GM19025 (cell line): ENCODE measurements at regions not wholly inside any gene's neighbourhood (a gene's known extent, or its start where the extent isn't known, plus 50 kb on each side); places are given as distances from the start of the nearest gene placed in this dataset.
"Not testable (repeated sequence)": the region's sequence is repeated elsewhere in the genome, so short reads cannot be mapped to it uniquely, and the experiment has no call there.

ENCODE experiments used
- ATAC-seq: cut with Tn5 transposase; IDR thresholded peaks from one replicate; pipeline ENCODE4 v1.9.1; 2021; ENCODE audit warnings: mild to moderate bottlenecking, low read depth, moderate library complexity; ENCODE audit not compliant: unreplicated experiment

- ATAC-seq = no peak
Observed at GRCh38 chr1:82099170-82099569, 298.4 kb downstream of the ADGRL2 start.

DNA sequence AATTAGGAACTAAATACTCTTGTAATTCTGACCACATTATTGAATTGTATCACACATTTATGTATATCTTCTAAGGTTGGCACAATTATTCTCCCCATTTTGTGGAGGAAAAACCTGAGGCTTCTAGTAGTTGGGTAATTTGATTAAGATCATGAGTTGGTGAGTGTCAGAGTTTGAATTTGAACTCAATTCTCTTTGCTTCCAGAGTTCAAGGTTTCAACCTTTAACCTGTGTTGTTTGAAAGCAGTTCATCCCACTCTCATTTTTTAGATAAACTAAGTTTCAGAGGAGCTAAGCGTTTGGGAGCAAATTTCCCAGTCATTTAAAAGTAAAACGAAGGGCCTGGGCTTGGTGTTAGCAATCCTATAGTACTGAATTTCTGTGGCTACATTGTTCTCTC lies 293.4 kb downstream of the ADGRL2 start:
- no peak for ATAC-seq

DNA sequence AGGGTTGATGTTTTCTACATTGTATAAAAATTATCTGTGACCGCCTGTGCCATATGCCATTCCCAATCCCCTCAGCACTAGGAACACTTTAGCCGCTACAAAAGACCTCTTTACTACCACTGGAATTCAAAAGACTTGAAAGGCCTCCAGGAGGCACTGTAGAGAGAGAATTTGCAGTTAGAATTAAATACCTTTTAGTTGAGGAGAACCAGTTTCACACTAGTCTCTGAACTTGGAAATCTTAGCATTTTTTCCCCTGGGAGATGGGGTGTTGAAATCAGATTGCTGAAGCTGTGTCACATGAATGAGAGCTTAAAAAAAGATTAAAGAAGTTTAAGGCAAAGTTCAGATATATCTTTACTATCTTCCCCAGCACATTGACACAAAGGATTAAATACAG lies 291.0 kb downstream of the ADGRL2 start:
- ATAC-seq = no peak

- ATAC-seq = no peak
Observed at GRCh38 chr1:82091265-82091664, 290.5 kb downstream of the ADGRL2 start.

- ATAC-seq = no peak
Observed at GRCh38 chr1:82090104-82090503, 289.4 kb downstream of the ADGRL2 start.

GRCh38 chr1:82086739-82087138 lies 286.0 kb downstream of the ADGRL2 start:
- no peak for ATAC-seq

- ATAC-seq = no peak
Observed at GRCh38 chr1:82079607-82080006, 278.9 kb downstream of the ADGRL2 start.

- no peak for ATAC-seq
Observed at GRCh38 chr1:82073659-82074058, 272.9 kb downstream of the ADGRL2 start.

DNA sequence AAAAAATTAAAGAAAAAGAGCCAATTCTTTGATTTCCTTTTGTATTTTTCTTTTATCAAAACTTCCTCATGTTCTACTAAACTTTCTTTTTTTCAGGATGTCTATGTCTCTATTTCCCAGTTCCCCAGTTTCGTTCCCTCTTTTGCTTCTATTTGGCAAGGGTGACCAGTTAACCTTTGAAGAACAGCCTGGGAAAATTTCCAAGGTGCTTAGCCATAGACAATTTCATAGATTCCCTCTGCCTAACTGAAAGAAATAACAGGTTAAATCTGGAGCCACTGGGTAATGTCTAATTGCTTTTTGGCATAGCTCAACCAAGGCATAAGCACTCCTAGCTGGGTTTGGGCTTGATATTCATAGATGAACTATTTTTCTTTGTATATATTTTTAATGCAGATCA lies 272.3 kb downstream of the ADGRL2 start:
- no peak for ATAC-seq

GRCh38 chr1:82065916-82066315 lies 265.2 kb downstream of the ADGRL2 start:
- no peak for ATAC-seq

DNA sequence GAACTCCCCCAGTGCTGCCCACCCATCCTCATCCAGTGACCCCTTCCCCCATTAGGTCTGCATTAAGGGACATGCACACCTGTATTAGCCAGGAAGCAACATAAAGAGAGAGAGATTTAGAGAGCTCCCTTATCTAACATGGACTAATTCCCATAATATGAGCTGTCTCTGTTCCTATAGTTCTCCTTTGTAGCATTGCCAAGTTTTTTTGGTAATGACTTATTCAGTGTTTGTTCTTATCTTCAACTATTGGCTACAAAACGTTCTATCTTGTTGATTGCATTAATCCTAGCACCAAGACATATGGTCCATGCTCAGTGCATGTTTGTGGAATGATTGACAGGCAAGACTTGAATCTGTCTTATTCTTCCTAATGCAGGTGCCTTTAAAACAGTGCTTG lies 264.0 kb downstream of the ADGRL2 start:
- ATAC-seq = no peak

DNA sequence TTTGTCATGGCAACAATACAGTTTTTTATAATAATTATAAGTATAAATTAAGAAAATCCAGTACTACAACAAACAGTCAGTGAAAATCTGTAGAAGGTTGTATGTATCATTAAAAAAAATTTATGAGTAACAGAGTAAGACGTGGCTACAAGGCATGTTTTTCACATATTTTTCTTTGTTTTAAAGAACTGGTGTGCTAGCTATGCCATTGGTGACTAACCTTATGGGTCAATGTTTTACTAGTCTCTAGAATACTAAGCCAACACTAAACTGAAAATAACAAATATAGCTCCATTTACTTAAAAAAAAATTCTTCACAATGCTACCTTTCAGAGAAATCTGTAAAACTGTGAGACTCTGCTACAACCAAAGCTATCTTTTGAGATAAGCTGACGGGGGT lies 261.5 kb downstream of the ADGRL2 start:
- ATAC-seq = no peak

DNA sequence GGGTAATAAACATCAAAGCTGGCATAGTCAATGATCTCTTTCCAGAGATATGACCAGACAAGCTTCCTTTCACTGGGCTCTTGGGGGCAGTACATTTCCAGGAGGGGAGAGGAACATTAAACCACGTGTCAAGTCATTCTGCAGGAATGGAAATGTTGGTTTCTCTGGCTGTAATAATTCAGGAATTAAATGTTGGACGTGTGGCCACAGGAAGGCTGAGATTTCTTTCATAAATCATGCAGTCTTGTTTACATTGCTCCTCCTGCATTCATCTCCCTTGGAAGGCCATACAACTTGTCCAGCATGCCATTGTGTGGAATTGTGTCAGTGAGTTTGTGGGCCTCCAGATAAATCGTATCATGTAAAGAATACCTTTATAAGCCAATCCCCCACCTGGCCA lies 259.2 kb downstream of the ADGRL2 start:
- no peak for ATAC-seq

DNA sequence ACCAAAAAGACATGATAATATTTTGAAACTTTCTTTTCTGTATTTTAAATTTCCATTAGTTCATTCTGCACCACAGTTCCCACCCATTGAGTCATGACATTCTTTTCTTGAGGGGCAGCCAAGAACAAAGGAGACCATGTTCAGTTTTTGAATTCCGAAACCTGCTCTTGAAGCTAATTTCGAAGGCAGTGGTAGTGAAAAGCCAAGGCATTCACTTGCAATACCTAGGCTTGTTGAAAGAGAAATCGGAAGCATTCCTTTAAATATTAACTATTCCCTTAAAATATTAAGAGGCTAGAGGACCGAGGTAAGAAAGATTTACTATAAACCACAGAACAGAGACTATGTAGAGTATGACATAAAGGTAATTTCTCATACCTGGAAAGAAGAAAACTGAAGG lies 256.3 kb downstream of the ADGRL2 start:
- ATAC-seq = no peak

DNA sequence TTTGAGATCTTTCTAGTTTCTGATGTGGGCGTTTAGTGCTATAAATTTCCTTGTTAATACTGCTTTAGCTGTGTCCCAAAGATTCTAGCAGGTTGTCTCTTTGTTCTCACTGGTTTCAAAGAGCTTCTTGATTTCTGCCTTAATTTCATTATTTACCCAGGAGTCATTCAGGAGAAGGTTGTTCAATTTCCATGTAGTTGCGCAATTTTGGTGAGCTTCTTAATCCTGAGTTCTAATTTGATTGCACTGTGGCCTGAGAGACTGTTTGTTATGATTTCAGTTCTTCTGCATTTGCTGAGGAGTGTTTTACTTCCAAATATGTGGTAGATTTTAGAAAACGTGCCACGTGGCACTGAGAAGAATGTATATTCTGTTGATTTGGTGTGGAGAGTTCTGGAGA lies 254.6 kb downstream of the ADGRL2 start:
- ATAC-seq = not testable (repeated sequence)

- ATAC-seq = no peak
Observed at GRCh38 chr1:82052563-82052962, 251.8 kb downstream of the ADGRL2 start.

DNA sequence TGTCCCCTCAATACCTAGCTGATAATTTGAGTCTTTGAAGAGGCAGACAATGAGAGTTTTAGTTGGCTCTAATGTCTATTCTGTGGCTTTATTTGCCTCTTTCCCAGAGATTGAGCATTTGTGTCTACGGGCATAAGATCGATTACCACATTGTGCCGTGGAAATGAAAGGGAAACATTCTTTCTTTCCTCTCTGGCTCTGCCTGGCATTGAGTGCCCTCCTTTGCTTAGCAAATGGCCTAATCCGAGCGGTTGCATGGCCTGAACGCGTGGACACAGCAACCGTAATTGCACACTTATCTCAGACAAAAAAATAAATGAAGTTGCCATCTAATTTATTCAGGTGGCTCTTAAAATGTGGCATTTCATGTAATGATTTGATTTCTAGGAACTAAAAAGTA lies 247.9 kb downstream of the ADGRL2 start:
- no peak for ATAC-seq

- ATAC-seq = no peak
Observed at GRCh38 chr1:82045221-82045620, 244.5 kb downstream of the ADGRL2 start.

GRCh38 chr1:82044536-82044935 lies 243.8 kb downstream of the ADGRL2 start:
- no peak for ATAC-seq

DNA sequence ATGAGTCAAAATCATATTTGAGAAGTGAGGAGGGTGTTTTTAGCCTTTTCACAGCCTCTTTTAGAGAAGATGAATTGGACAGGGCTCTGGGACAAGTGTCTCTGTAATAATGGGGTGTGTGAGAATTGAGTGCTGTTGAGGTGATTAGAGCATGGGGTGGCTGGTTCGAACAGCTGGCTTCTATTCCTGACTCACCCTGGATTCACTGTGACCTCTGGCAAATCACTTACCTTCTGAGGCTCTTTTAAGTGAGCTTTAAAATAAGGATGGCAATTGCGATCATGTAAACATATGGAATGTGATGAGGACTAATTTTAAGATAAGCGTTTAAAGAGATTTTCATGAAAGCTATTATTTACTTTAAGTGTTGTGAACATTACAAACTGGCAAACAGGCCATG lies 243.4 kb downstream of the ADGRL2 start:
- ATAC-seq = no peak

DNA sequence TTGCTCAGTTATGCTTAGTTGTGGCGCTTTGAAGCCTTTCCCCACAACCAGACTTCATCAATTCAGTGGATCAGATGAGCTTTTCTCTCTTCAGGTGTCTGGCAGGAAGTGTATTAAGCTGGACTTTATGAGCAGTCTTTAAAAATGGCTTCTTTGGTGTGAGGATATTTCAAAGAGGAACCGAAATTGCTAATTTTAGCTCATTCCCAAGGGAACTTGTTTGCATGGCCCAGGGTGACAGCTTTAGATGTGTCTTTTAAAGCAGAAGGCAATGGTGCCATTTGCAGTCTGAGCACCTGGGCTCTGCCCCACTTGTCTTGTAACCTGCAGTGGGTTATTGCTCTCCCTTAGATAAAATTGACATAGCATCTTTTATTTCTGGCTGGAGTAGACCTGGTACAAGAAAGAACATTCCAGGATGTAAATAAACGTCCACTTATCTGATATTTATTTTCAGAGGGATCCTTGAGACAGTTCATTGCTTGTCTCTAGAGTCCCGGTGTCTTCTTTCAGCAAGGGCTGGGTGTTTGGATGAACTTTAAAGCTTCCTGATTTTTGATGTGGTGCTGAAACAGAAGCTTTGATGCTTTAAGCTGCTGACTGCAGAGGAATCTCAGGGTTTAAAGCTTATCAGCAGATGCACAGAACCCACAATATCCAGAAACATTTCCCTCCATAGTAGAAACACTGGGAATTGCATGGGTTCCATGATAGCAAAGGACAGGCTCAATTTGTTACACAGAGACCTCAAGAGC lies 241.7 kb downstream of the ADGRL2 start:
- no peak for ATAC-seq
